IPS-NIHi7 (cell line): ENCODE measurements at regions not wholly inside any gene's neighbourhood (a gene's known extent, or its start where the extent isn't known, plus 50 kb on each side); places are given as distances from the start of the nearest gene placed in this dataset.

Source experiments
- DNase-seq: peaks from one replicate; pipeline ENCODE4 v3.0.0; 2012; ENCODE audit warnings: mixed read lengths; ENCODE audit errors: extremely low spot score

GRCh38 chr6:24987446-24988115, 51.8 kb upstream of the RIPOR2 start:
- DNase-seq = no peak

GRCh38 chr6:24988562-24988961, 52.8 kb upstream of the RIPOR2 start:
- no peak for DNase-seq

DNA sequence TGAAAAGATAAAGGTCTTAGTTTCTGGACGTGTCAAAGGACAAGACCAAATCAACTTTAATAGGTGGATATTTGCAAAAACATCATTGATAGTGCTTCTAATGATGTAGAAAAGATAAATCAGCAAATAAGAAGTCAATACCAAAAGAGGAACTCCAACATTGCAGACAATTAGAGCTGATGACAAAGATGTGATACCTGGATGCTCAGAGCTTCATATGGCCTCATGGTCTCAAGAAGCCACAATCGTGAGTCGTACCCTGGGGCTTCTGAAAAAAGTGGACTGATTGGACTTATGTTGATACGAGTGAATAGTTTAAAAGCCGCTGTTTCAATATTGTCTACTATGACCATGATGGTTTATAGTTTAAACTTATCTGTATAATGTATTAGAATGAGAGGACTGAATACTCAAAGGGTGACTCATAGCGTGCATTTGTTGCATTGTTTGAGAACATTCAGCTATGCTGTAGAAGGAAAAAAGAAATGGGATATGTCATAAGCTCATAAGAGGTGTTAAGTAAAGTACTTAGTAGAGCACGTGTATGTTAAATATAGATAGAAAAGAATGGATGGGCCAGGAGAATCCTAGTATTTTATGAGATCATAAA, 54.6 kb upstream of the RIPOR2 start:
- no peak for DNase-seq

- no peak for DNase-seq
These were observed 55.4 kb upstream of the RIPOR2 start for GRCh38 chr6:24990944-24991809.

DNA sequence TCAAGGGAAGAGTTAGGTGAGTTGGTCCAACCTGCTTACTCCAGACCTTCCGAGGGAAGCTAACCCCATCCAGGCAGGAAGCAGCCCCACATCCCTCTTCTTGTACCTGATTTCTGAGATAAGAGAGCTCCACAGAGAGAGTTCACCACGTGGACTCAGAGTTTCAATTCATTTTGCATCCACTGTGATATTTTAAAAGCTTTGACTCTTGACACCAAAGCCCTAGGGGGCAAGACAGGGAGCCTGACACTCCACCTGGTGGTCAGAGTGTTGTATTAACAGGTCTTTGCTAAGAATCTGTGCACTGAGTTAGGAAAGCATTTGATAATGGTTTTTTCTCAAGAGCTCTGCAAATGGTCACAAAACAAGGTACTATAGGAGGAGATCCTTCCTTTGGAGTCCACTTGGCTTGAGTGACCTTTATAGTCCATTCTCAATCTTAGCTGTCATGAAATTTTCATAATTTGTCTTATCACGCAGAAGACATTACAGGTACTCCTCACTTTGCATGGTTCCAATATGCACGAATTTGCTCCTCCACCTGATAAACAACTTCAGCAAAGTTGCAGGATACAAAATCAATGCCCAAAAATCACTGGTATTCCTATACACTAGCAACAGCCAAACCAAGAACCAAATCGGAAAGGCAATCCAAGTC, 56.2 kb upstream of the RIPOR2 start:
- peak; percentile 69 for DNase-seq

- no peak for DNase-seq
These were observed 59.1 kb upstream of the RIPOR2 start for GRCh38 chr6:24994812-24995211.

DNA sequence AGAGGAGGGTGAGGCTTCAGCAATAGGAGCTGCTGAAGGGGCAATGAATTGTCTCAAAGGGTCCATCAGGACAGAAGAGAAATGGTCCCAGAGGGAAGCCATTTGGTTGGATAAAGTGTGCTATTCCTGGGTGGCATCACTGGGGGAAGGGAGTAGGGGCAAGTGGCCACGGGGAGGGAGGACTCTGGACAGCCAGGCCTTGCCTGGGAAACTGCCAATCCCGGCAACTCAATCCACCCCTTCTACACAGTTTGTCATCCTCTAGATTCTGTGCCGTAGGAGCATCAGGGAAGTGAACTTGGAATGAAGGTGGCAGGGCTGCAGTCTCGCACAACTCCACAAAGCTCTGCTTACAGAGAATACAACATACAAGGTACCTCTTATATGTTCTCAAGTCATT, 59.5 kb upstream of the RIPOR2 start:
- no peak for DNase-seq

- DNase-seq = no peak
These were observed 60.6 kb upstream of the RIPOR2 start for GRCh38 chr6:24996269-24996836.

- no peak for DNase-seq
These were observed 61.5 kb upstream of the RIPOR2 start for GRCh38 chr6:24997231-24997630.

GRCh38 chr6:24997905-24998304, 62.1 kb upstream of the RIPOR2 start:
- DNase-seq = no peak

GRCh38 chr6:25002326-25003091, 66.7 kb upstream of the RIPOR2 start:
- no peak for DNase-seq

DNA sequence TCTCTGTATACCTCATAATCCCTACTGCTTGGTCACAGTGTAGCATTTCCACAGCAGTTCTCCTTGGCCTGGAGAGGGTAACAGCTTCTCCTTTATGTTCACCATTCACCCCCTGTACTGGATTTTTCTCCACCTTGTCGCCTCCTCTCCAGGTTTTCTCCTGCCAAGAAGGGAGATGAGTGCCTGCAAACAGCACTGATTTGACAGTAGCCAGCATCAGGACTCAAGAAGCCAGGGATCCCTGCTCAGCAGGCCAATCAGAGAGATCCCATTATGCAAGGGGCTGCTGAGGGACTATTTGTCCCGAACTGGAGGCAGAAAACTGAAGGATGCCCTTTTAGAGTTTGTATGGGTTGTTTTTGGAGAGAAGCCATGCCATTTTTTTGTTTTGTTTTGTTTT, 68.6 kb upstream of the RIPOR2 start:
- DNase-seq = peak; percentile 29

DNA sequence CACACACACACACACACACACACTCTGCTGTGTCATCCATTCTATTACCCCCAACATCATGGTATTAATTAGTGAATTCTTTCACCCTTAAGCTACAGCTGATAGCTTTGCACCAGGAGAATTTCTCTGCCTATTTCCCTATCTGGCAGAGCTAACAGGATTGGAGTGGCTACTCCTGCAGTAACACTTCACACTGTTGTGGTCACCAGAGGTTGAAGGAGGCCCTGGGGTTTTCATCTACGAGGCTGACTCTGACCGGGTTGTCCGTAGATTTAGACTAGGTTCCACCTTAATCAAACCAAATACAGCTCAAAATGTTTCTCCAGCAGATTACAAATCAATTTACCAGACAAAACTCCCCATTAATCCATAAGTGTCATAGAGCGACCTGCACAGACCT, 69.2 kb upstream of the RIPOR2 start:
- DNase-seq = no peak

GRCh38 chr6:25006075-25006474, 70.3 kb upstream of the RIPOR2 start:
- no peak for DNase-seq

GRCh38 chr6:25006565-25007001, 70.8 kb upstream of the RIPOR2 start:
- DNase-seq = no peak

GRCh38 chr6:25007269-25007699, 71.5 kb upstream of the RIPOR2 start:
- DNase-seq = no peak

GRCh38 chr6:25008707-25009392, 73.1 kb upstream of the RIPOR2 start:
- DNase-seq = no peak

GRCh38 chr6:25009393-25009710, 73.6 kb upstream of the RIPOR2 start:
- DNase-seq = no peak

GRCh38 chr6:25010176-25010575, 74.4 kb upstream of the RIPOR2 start:
- DNase-seq = no peak

DNA sequence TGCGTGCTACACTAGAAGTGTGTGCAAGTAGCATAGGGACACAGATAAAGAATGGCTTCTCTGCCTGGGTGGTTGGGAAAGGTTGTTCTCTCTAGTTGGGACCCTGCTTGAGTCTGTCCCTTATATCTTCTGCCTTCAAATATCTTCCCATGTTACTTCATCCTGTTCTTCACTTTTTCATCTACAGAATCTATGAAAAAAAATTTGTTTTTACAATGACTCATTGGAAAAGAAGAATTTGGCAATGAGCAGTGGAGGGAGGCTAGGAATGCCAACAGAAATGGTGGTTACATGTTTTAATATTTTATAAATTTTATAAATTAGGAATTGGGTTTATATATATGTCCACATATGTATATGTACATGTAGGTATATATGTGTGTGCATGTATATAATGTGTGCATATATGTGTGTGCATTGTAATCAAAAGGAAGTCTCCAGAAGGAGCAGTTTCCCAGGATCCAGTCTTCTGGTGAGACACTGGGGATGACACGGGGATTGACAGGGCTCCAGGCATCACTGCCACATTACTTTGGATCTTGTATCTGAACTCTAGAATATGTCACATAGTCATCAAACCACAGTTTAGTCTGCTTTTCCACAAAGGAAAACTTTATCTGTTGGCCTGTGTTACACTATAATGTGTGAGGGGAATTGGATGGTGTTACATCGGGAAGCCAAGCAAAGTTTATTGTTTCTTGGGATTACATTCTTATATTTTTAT, 75.3 kb upstream of the RIPOR2 start:
- DNase-seq = no peak
